ENCODE measurements at regions not wholly inside any gene's neighbourhood (a gene's known extent, or its start where the extent isn't known, plus 50 kb on each side); places are given as distances from the start of the nearest gene placed in this dataset.
"Not testable (repeated sequence)": the region's sequence is repeated elsewhere in the genome, so short reads cannot be mapped to it uniquely, and the experiment has no call there.

GRCh38 chrX:125439194-125439849 lies 119.7 kb downstream of the TEX13C start:
- no peaks in the 10 kb centered on the region for H3K9me3 ChIP-seq (replicated peaks)
- no peaks in the 10 kb centered on the region for H3K4me1 ChIP-seq
- no peak for DNase-seq
- no peaks in the 10 kb centered on the region for H3K27me3 ChIP-seq (ENCODE audit: low read depth)
- no peak overlapping the region for H3K27ac ChIP-seq (replicated peaks)
- no peak for TF ChIP-seq CTCF (IDR thresholded peaks at IDR 0.05; ENCODE audit: borderline replicate concordance)
- H3K4me3 ChIP-seq, result no peak overlapping the region
- no peaks in the 10 kb centered on the region for H3K36me3 ChIP-seq
- intact Hi-C loops (cut with micrococcal nuclease), result no loop called here

- no peak for DNase-seq
- Histone ChIP-seq H3K36me3 (no peaks in the 10 kb centered on the region), H3K4me1 (no peaks in the 10 kb centered on the region), H3K27me3 (ENCODE audit: low read depth) (no peaks in the 10 kb centered on the region), H3K9me3 (replicated peaks) (no peaks in the 10 kb centered on the region), H3K4me3 (no peak overlapping the region), H3K27ac (replicated peaks) (no peak overlapping the region)
- no peak for TF ChIP-seq CTCF (IDR thresholded peaks at IDR 0.05; ENCODE audit: borderline replicate concordance)
- intact Hi-C loops (cut with micrococcal nuclease), result no loop called here
Measured at GRCh38 chrX:125444659-125445058, 125.0 kb downstream of the TEX13C start.

- H3K4me3 ChIP-seq, result no peak overlapping the region
- H3K27me3 ChIP-seq (ENCODE audit: low read depth), result no peaks in the 10 kb centered on the region
- H3K9me3 ChIP-seq (replicated peaks), result no peaks in the 10 kb centered on the region
- no peaks in the 10 kb centered on the region for H3K4me1 ChIP-seq
- no peak for DNase-seq
- no peak for TF ChIP-seq CTCF (IDR thresholded peaks at IDR 0.05; ENCODE audit: borderline replicate concordance)
- intact Hi-C loops (cut with micrococcal nuclease), result no loop called here
- no peak overlapping the region for H3K27ac ChIP-seq (replicated peaks)
- H3K36me3 ChIP-seq, result no peaks in the 10 kb centered on the region
Measured at GRCh38 chrX:125475482-125475881, 155.8 kb downstream of the TEX13C start.

- no peaks in the 10 kb centered on the region for H3K36me3 ChIP-seq
- intact Hi-C loops (cut with micrococcal nuclease), result no loop called here
- no peak for TF ChIP-seq CTCF (IDR thresholded peaks at IDR 0.05; ENCODE audit: borderline replicate concordance)
Measured at GRCh38 chrX:125492439-125492838, 172.8 kb downstream of the TEX13C start.

GRCh38 chrX:125493004-125493403 lies 173.3 kb downstream of the TEX13C start:
- H3K4me3 ChIP-seq; H3K36me3 ChIP-seq; DNase-seq; H3K4me1 ChIP-seq; H3K27me3 ChIP-seq (ENCODE audit: low read depth); intact Hi-C loops (cut with micrococcal nuclease); H3K27ac ChIP-seq (replicated peaks); H3K9me3 ChIP-seq (replicated peaks): not testable (repeated sequence)

More at GRCh38 chrX:125492439-125492838, 172.8 kb downstream of the TEX13C start:
- H3K27ac ChIP-seq (replicated peaks), result no peak overlapping the region
- H3K4me1 ChIP-seq, result no peaks in the 10 kb centered on the region
- no peaks in the 10 kb centered on the region for H3K27me3 ChIP-seq (ENCODE audit: low read depth)
- no peak for DNase-seq
- H3K4me3 ChIP-seq, result no peak overlapping the region
- no peaks in the 10 kb centered on the region for H3K9me3 ChIP-seq (replicated peaks)

GRCh38 chrX:125497667-125498066 lies 178.0 kb downstream of the TEX13C start:
- H3K36me3 ChIP-seq, result no peaks in the 10 kb centered on the region
- intact Hi-C loops (cut with micrococcal nuclease), result no loop called here
- no peak for DNase-seq

More at GRCh38 chrX:125497667-125498066, 178.0 kb downstream of the TEX13C start:
- H3K27ac ChIP-seq (replicated peaks), result no peak overlapping the region
- no peak for TF ChIP-seq CTCF (IDR thresholded peaks at IDR 0.05; ENCODE audit: borderline replicate concordance)
- no peaks in the 10 kb centered on the region for H3K4me1 ChIP-seq
- H3K9me3 ChIP-seq (replicated peaks), result no peaks in the 10 kb centered on the region
- no peaks in the 10 kb centered on the region for H3K27me3 ChIP-seq (ENCODE audit: low read depth)
- H3K4me3 ChIP-seq, result no peak overlapping the region
